K562 (cell line): ENCODE measurements at regions not wholly inside any gene's neighbourhood (a gene's known extent, or its start where the extent isn't known, plus 50 kb on each side); places are given as distances from the start of the nearest gene placed in this dataset.

ENCODE experiments used
- ATAC-seq: fragments of 200-7000 bp; cut with Tn5 transposase; 3 replicates; pipeline ENCODE4 v1.9.1; 2020; ENCODE audit warnings: moderate library complexity
- BruUV-seq: library from RNA; stranded (reverse); fragments of 400-500 nt; replicated peaks from 2 replicates; lab custom pipeline; 2021; lab: Mats Ljungman, UMichigan
- CTCF ChIA-PET: fragments of 300-600 bp; formaldehyde crosslinking; extraction: SDS; loops from one replicate; lab custom pipeline; 2021; ENCODE audit warnings: low intra/inter-chr PET ratio; lab: Yijun Ruan, JAX
- POLR2A ChIA-PET: fragments of 300-600, 350-650 bp; sonication (Branson Sonifier 250); formaldehyde crosslinking; extraction: SDS; loops from one replicate; lab custom pipeline; 2021; ENCODE audit warnings: antibody characterized with exemption, inconsistent platforms; lab: Yijun Ruan, JAX
- DNase-seq, 4 experiments: peaks; one replicate each; pipeline versions ENCODE4 v3.0.0 to v3.0.0-alpha.2; 2011 to 2018; ENCODE audit warnings: low spot score in 3 of 4, mixed read lengths in 3 of 4; ENCODE audit errors: extremely low read depth in 1 of 4
- FAIRE-seq: peaks from 2 replicates; lab custom pipeline; 2011; peaks lifted over from hg19 to GRCh38; lab: Jason Lieb, UNC
- H2AFZ ChIP-seq: 2 replicates; pipeline ENCODE4 v1.6.0; 2011; ENCODE audit warnings: low read depth, low read length, control low read depth, inconsistent platforms
- H3K27ac ChIP-seq: fragments of 200-600 bp; 3 replicates; pipeline ENCODE4 v1.8.0; 2011; ENCODE audit warnings: low read depth, mild to moderate bottlenecking, control low read depth, inconsistent platforms, low read length, moderate library complexity, mixed read lengths; ENCODE audit errors: extremely low read depth
- H3K27me3 ChIP-seq, 2 experiments: fragments of 300-600 bp in 1 of 2; 2 replicates in 1 of 2; 3 replicates in 1 of 2; pipeline versions ENCODE4 v1.6.0 to v1.8.0; 2011; ENCODE audit warnings: inconsistent platforms in 2 of 2, low read length in 2 of 2, mild to moderate bottlenecking in 1 of 2, mixed read lengths in 1 of 2, moderate library complexity in 1 of 2; ENCODE audit not compliant: control insufficient read depth in 2 of 2, insufficient read depth in 2 of 2
- H3K36me3 ChIP-seq: fragments of 300-600 bp; 3 replicates; pipeline ENCODE4 v1.8.0; 2011; ENCODE audit warnings: mild to moderate bottlenecking, low read length, inconsistent platforms; ENCODE audit not compliant: control insufficient read depth, insufficient read depth
- H3K4me1 ChIP-seq, 2 experiments: fragments of 200-600 bp in 1 of 2; replicated peaks in 1 of 2; 2 replicates in 1 of 2; 3 replicates in 1 of 2; pipeline versions ENCODE4 v1.5.1 to v1.8.0; 2011; ENCODE audit warnings: inconsistent platforms in 2 of 2, low read length in 2 of 2, mild to moderate bottlenecking in 1 of 2, mixed read lengths in 1 of 2, moderate library complexity in 1 of 2; ENCODE audit not compliant: control insufficient read depth in 2 of 2, insufficient read depth in 2 of 2
- H3K4me2 ChIP-seq: 2 replicates; pipeline ENCODE4 v1.6.1; 2011; ENCODE audit warnings: low read length, control low read depth, inconsistent platforms, mixed read lengths; ENCODE audit not compliant: insufficient read depth
- H3K4me3 ChIP-seq: fragments of 200-600 bp; sonication (generic), shearing (Covaris generic); 2 replicates; pipeline ENCODE4 v1.5.1; 2016; ENCODE audit warnings: control low read depth, inconsistent platforms
- H3K79me2 ChIP-seq: fragments of 200-600 bp; 3 replicates; pipeline ENCODE4 v1.8.0; 2011; ENCODE audit warnings: low read length, inconsistent platforms; ENCODE audit not compliant: control insufficient read depth, insufficient read depth
- H3K9ac ChIP-seq, 2 experiments: 2 replicates each; pipeline versions ENCODE4 v1.6.0 to v1.6.1; 2011; ENCODE audit warnings: low read depth in 2 of 2, low read length in 2 of 2, control low read depth in 1 of 2, inconsistent platforms in 1 of 2, mild to moderate bottlenecking in 1 of 2, mixed read lengths in 1 of 2; ENCODE audit not compliant: insufficient read depth in 1 of 2
- H3K9me1 ChIP-seq: one replicate; pipeline ENCODE4 v1.6.0; 2011; ENCODE audit warnings: inconsistent platforms, mild to moderate bottlenecking, low read length, moderate library complexity; ENCODE audit not compliant: control insufficient read depth, insufficient read depth
- H3K9me3 ChIP-seq: replicated peaks from 2 replicates; pipeline ENCODE4 v1.5.1; 2011; ENCODE audit warnings: low read depth, low read length, inconsistent platforms; ENCODE audit not compliant: control insufficient read depth, insufficient read depth
- H4K20me1 ChIP-seq: replicated peaks from 2 replicates; pipeline ENCODE4 v1.6.1; 2011; ENCODE audit warnings: low read length, inconsistent platforms, mixed read lengths; ENCODE audit not compliant: control insufficient read depth, insufficient read depth
- CBFB ChIP-seq: sonication (generic); formaldehyde crosslinking; IDR thresholded peaks from 2 replicates; pipeline ENCODE4 v1.4.0; 2020; ENCODE audit warnings: mild to moderate bottlenecking, missing genetic modification reagents
- CREB3 ChIP-seq: fragments of 450-650 bp; conservative IDR thresholded peaks from 2 replicates; pipeline ENCODE4 v1.6.1; 2016; ENCODE audit warnings: missing genetic modification characterization, low read depth, mild to moderate bottlenecking, missing compliant biosample characterization, moderate library complexity
- E2F6 ChIP-seq, 2 experiments: IDR thresholded peaks; 2 replicates each; pipeline ENCODE4 v1.6.1; 2011; ENCODE audit warnings: borderline replicate concordance in 1 of 2, control low read depth in 1 of 2, low read depth in 1 of 2, low read length in 1 of 2, mild to moderate bottlenecking in 1 of 2, mixed read lengths in 1 of 2, moderate library complexity in 1 of 2; ENCODE audit not compliant: insufficient read depth in 1 of 2, insufficient read length in 1 of 2, poor library complexity in 1 of 2, severe bottlenecking in 1 of 2; ENCODE audit errors: extremely low read depth in 1 of 2
- ETV1 ChIP-seq: fragments of 450-650 bp; conservative IDR thresholded peaks from 2 replicates; pipeline ENCODE4 v1.6.1; 2016; ENCODE audit warnings: missing genetic modification characterization, control low read depth, low read depth, missing compliant biosample characterization
- HDAC8 ChIP-seq: fragments of 450-650 bp; IDR thresholded peaks from 2 replicates; pipeline ENCODE4 v1.6.1; 2016; ENCODE audit warnings: mild to moderate bottlenecking, missing genetic modification characterization, moderate library complexity, missing compliant biosample characterization
- HOXB6 ChIP-seq: fragments of 250-450 bp; sonication (Bioruptor Pico); IDR thresholded peaks from 2 replicates; pipeline ENCODE4 v1.5.1; 2022; ENCODE audit warnings: mild to moderate bottlenecking, borderline replicate concordance
- MEF2A ChIP-seq: IDR thresholded peaks from 2 replicates; pipeline ENCODE4 v1.6.1; 2011; ENCODE audit warnings: low read depth, mild to moderate bottlenecking, low read length, moderate library complexity; ENCODE audit not compliant: control insufficient read depth
- MYNN ChIP-seq, 2 experiments: sonication (generic); formaldehyde crosslinking in 1 of 2; IDR thresholded peaks; 2 replicates each; pipeline versions ENCODE4 v1.5.0 to v1.6.1; 2016 to 2020; ENCODE audit warnings: antibody characterized with exemption in 1 of 2, missing genetic modification reagents in 1 of 2
- NR2F6 ChIP-seq: fragments of 450-650 bp; formaldehyde crosslinking; IDR thresholded peaks from 2 replicates; pipeline ENCODE4 v1.4.0; 2020; ENCODE audit warnings: mild to moderate bottlenecking
- POLR3A ChIP-seq: IDR thresholded peaks from 2 replicates; pipeline ENCODE4 v1.6.1; 2011; ENCODE audit warnings: borderline replicate concordance, mild to moderate bottlenecking, moderate library complexity; ENCODE audit not compliant: insufficient read length, insufficient read depth; ENCODE audit errors: extremely low read depth
- RBBP5 ChIP-seq: fragments of 200-600 bp; sonication (generic); IDR thresholded peaks from 2 replicates; pipeline ENCODE4 v1.6.1; 2012; ENCODE audit warnings: borderline replicate concordance, mild to moderate bottlenecking, low read length, control low read depth, inconsistent platforms; ENCODE audit not compliant: insufficient read depth, poor library complexity, severe bottlenecking
- SIN3A ChIP-seq, 2 experiments: fragments of 150-350 bp in 1 of 2; IDR thresholded peaks; 2 replicates each; pipeline ENCODE4 v1.6.1; 2011 to 2016; ENCODE audit warnings: borderline replicate concordance in 2 of 2, low read depth in 2 of 2, low read length in 2 of 2, mild to moderate bottlenecking in 2 of 2, moderate library complexity in 2 of 2; ENCODE audit not compliant: control insufficient read depth in 1 of 2
- SIRT6 ChIP-seq: IDR thresholded peaks from one replicate; pipeline ENCODE4 v1.6.1; 2012; ENCODE audit warnings: low read depth, mild to moderate bottlenecking, control low read depth, inconsistent platforms, low read length, moderate library complexity
- SMARCC2 ChIP-seq: fragments of 450-650 bp; IDR thresholded peaks from 2 replicates; pipeline ENCODE4 v1.6.1; 2017; ENCODE audit warnings: antibody characterized with exemption, moderate library complexity, mild to moderate bottlenecking, low read depth
- TEAD1 ChIP-seq, 2 experiments: fragments of 450-650 bp in 1 of 2; sonication (generic) in 1 of 2; formaldehyde crosslinking; IDR thresholded peaks; 2 replicates each; pipeline versions ENCODE4 v1.4.0 to v1.8.0; 2020 to 2022; ENCODE audit warnings: mild to moderate bottlenecking in 2 of 2, missing genetic modification reagents in 1 of 2
- ZFP91 ChIP-seq: sonication (generic); formaldehyde crosslinking; IDR thresholded peaks from 2 replicates; pipeline ENCODE4 v1.8.0; 2022; ENCODE audit warnings: mild to moderate bottlenecking, missing genetic modification reagents
- ZNF174 ChIP-seq: fragments of 250-450 bp; sonication (Bioruptor Pico); IDR thresholded peaks from 2 replicates; pipeline ENCODE4 v1.4.0; 2020; ENCODE audit warnings: mild to moderate bottlenecking
- ZNF444 ChIP-seq: fragments of 250-450 bp; sonication (Bioruptor Pico); IDR thresholded peaks from 2 replicates; pipeline ENCODE4 v1.4.0; 2020; ENCODE audit warnings: mild to moderate bottlenecking, moderate library complexity
- WGBS: fragments of 100-300 bp; shearing (Covaris generic); methylation state at CpG from one replicate; pipeline ENCODE4 v1.1.6; 2016; ENCODE audit warnings: low coverage, mixed read lengths; ENCODE audit not compliant: insufficient coverage; ENCODE audit errors: missing lambda C conversion rate; 5-methylcytosine and 5-hydroxymethylcytosine counted together
- in situ Hi-C: fragments of 300-500 bp; cut with MboI; formaldehyde crosslinking; loops from 4 replicates; pipeline ENCODE4 v1.15.0; 2018; ENCODE audit warnings: inconsistent platforms, mixed read lengths
- intact Hi-C: fragments of 100-400 bp; cut with micrococcal nuclease; formaldehyde crosslinking; loops from 2 replicates; pipeline ENCODE4 v1.14.2; 2022

- in situ Hi-C loops (no loop called here), intact Hi-C loops (no loop called here)
- H2AFZ ChIP-seq: no peak overlapping the region
- H3K4me3 ChIP-seq: no peak overlapping the region
- CTCF ChIA-PET: no interaction called here
- 0% methylated on average over 2 of the region's 2 CpGs for WGBS
- FAIRE-seq (no peak), DNase-seq (no peak), ATAC-seq (no peak)
- H4K20me1 ChIP-seq: no peaks in the 10 kb centered on the region
- H3K27me3 ChIP-seq: peaks cover 2 to 4% of the 10 kb centered on the region in 2 experiments; a peak in 2 of 5 replicates
- TF ChIP-seq ZFP91 (CRISPR knock-in tag): no peak
- TF ChIP-seq ETV1: no peak
- TF ChIP-seq TEAD1 (CRISPR knock-in tag; IDR thresholded peaks at IDR 0.05): no peak
- TF ChIP-seq E2F6 (IDR thresholded peaks at IDR 0.05; ENCODE audit: borderline replicate concordance in 1 of 2, extremely low read depth in 1 of 2, insufficient read depth in 1 of 2, insufficient read length in 1 of 2, low read depth in 1 of 2, low read length in 1 of 2, poor library complexity in 1 of 2, severe bottlenecking in 1 of 2): no peak
- no peak for TF ChIP-seq CREB3
- TF ChIP-seq RBBP5: no peak
- TF ChIP-seq ZNF174 (CRISPR knock-in tag): no peak
- TF ChIP-seq CBFB (CRISPR knock-in tag): no peak
- no peak for TF ChIP-seq SIRT6
- no peak for TF ChIP-seq HOXB6
- no peak for TF ChIP-seq HDAC8 (tag)
- TF ChIP-seq MEF2A: no peak
- TF ChIP-seq POLR3A: no peak
- no peak for TF ChIP-seq NR2F6 (CRISPR knock-in tag)
- no peak for TF ChIP-seq SIN3A (IDR thresholded peaks at IDR 0.05; ENCODE audit: borderline replicate concordance in 2 of 2, control insufficient read depth in 1 of 2, low read depth in 2 of 2, low read length in 2 of 2)
- no peak for TF ChIP-seq ZNF444 (CRISPR knock-in tag)
- TF ChIP-seq MYNN (IDR thresholded peaks at IDR 0.05): no peak
- TF ChIP-seq MYNN (CRISPR knock-in tag; IDR thresholded peaks at IDR 0.05): no peak
- no peak for TF ChIP-seq SMARCC2
- H3K79me2 ChIP-seq: no peaks in the 10 kb centered on the region
- H3K4me1 ChIP-seq: no peaks in the 10 kb centered on the region
- H3K36me3 ChIP-seq: no peaks in the 10 kb centered on the region
- no peaks in the 10 kb centered on the region for H3K9me1 ChIP-seq
- H3K27ac ChIP-seq: no peak overlapping the region
- H3K9ac ChIP-seq: no peak overlapping the region
- H3K9me3 ChIP-seq: no peaks in the 10 kb centered on the region
- no TSS peak for BruUV-seq
- POLR2A ChIA-PET: interaction anchor here (1.6 kb wide), 1 partner anchor 13 kb away, joined by 3 read pairs; no protein-coding TSS in a partner anchor
- no peak overlapping the region for H3K4me2 ChIP-seq
Observed at GRCh38 chr6:100161782-100162365, 167.9 kb upstream of the MCHR2 start.
